Neuronal stem cell (in vitro differentiated cells): ENCODE measurements at regions not wholly inside any gene's neighbourhood (a gene's known extent, or its start where the extent isn't known, plus 50 kb on each side); places are given as distances from the start of the nearest gene placed in this dataset.

Source experiments
- DNase-seq: peaks from one replicate; pipeline ENCODE4 v3.0.0-alpha.2; 2013; ENCODE audit warnings: low spot score
- H2AFZ ChIP-seq: one replicate; pipeline ENCODE4 v1.6.1; 2013; ENCODE audit warnings: mild to moderate bottlenecking, low read length, inconsistent platforms
- H2AK5ac ChIP-seq: 2 replicates; pipeline ENCODE4 v1.6.1; 2013; ENCODE audit warnings: low read depth, mild to moderate bottlenecking, inconsistent platforms, low read length, moderate library complexity, mixed read lengths
- H2BK120ac ChIP-seq: 2 replicates; pipeline ENCODE4 v1.6.1; 2013; ENCODE audit warnings: low read depth, mild to moderate bottlenecking, inconsistent platforms, low read length, moderate library complexity, mixed read lengths
- H2BK12ac ChIP-seq: one replicate; pipeline ENCODE4 v1.6.1; 2013; ENCODE audit warnings: low read length, inconsistent platforms
- H2BK15ac ChIP-seq: 2 replicates; pipeline ENCODE4 v1.6.1; 2013; ENCODE audit warnings: mild to moderate bottlenecking, low read length, inconsistent platforms, mixed read lengths
- H2BK5ac ChIP-seq: one replicate; pipeline ENCODE4 v1.6.1; 2013; ENCODE audit warnings: inconsistent platforms, mild to moderate bottlenecking, low read length, moderate library complexity
- H3K14ac ChIP-seq: one replicate; pipeline ENCODE4 v1.6.1; 2013; ENCODE audit warnings: low read length, inconsistent platforms
- H3K18ac ChIP-seq: 2 replicates; pipeline ENCODE4 v1.6.1; 2013; ENCODE audit warnings: low read length, inconsistent platforms
- H3K23ac ChIP-seq: 2 replicates; pipeline ENCODE4 v1.6.1; 2013; ENCODE audit warnings: low read depth, mild to moderate bottlenecking, mixed read lengths, low read length, inconsistent platforms; ENCODE audit not compliant: poor library complexity
- H3K27ac ChIP-seq: replicated peaks from 3 replicates; pipeline ENCODE4 v1.5.1; 2013; ENCODE audit warnings: low read length, inconsistent platforms
- H3K27me3 ChIP-seq, 3 experiments: 2 replicates each; pipeline ENCODE4 v1.6.1; 2013; ENCODE audit warnings: low read length in 3 of 3, mild to moderate bottlenecking in 2 of 3, inconsistent platforms in 1 of 3, low read depth in 1 of 3, mixed read lengths in 1 of 3, moderate library complexity in 1 of 3; ENCODE audit not compliant: control insufficient read depth in 3 of 3, insufficient read depth in 3 of 3
- H3K36me3 ChIP-seq, 2 donors: replicated peaks in 1 of 2; 2 replicates each; pipeline ENCODE4 v1.6.1; 2013; ENCODE audit warnings: low read length in 2 of 2; ENCODE audit not compliant: control insufficient read depth in 2 of 2, insufficient read depth in 2 of 2
- H3K4ac ChIP-seq: 2 replicates; pipeline ENCODE4 v1.6.1; 2013; ENCODE audit warnings: inconsistent platforms, mild to moderate bottlenecking, low read length, moderate library complexity
- H3K4me1 ChIP-seq, 2 donors: 1 replicate in 1 of 2; 2 replicates in 1 of 2; pipeline ENCODE4 v1.6.1; 2013; ENCODE audit warnings: low read length in 2 of 2, low read depth in 1 of 2; ENCODE audit not compliant: control insufficient read depth in 2 of 2, insufficient read depth in 1 of 2
- H3K4me2 ChIP-seq: one replicate; pipeline ENCODE4 v1.6.1; 2013; ENCODE audit warnings: mild to moderate bottlenecking, low read length, inconsistent platforms; ENCODE audit not compliant: insufficient read depth, poor library complexity, severe bottlenecking
- H3K4me3 ChIP-seq, 2 donors: 2 replicates each; pipeline ENCODE4 v1.5.1; 2013; ENCODE audit warnings: low read length in 2 of 2, mild to moderate bottlenecking in 2 of 2, inconsistent platforms in 1 of 2, moderate library complexity in 1 of 2
- H3K79me1 ChIP-seq: one replicate; pipeline ENCODE4 v1.6.1; 2013; ENCODE audit warnings: low read depth, mild to moderate bottlenecking, inconsistent platforms, low read length, moderate library complexity
- H3K9ac ChIP-seq: one replicate; pipeline ENCODE4 v1.6.1; 2013; ENCODE audit warnings: mild to moderate bottlenecking, low read depth, low read length, inconsistent platforms; ENCODE audit not compliant: poor library complexity
- H3K9me3 ChIP-seq, 2 donors: replicated peaks in 1 of 2; 2 replicates each; pipeline versions ENCODE3 to v1.6.1; 2013; ENCODE audit warnings: low read length in 2 of 2, mild to moderate bottlenecking in 2 of 2, inconsistent platforms in 1 of 2, low read depth in 1 of 2, mixed read lengths in 1 of 2, moderate library complexity in 1 of 2; ENCODE audit not compliant: control insufficient read depth in 2 of 2, insufficient read depth in 1 of 2
- H4K8ac ChIP-seq: one replicate; pipeline ENCODE4 v1.6.1; 2013; ENCODE audit warnings: low read depth, mild to moderate bottlenecking, inconsistent platforms, low read length, moderate library complexity
- H4K91ac ChIP-seq: one replicate; pipeline ENCODE4 v1.6.1; 2013; ENCODE audit warnings: low read length, low read depth, mild to moderate bottlenecking, inconsistent platforms; ENCODE audit not compliant: poor library complexity
- WGBS, 2 donors: extraction: QIAGEN DNeasy Blood & Tissue Kit; methylation state at CpG; one replicate each; pipeline ENCODE4 v1.1.7; 2013; ENCODE audit warnings: missing lambda C conversion rate in 2 of 2, mixed read lengths in 1 of 2; ENCODE audit not compliant: insufficient read length in 2 of 2, insufficient replicate concordance in 1 of 2; ENCODE audit errors: extremely low coverage in 2 of 2; 5-methylcytosine and 5-hydroxymethylcytosine counted together

DNA sequence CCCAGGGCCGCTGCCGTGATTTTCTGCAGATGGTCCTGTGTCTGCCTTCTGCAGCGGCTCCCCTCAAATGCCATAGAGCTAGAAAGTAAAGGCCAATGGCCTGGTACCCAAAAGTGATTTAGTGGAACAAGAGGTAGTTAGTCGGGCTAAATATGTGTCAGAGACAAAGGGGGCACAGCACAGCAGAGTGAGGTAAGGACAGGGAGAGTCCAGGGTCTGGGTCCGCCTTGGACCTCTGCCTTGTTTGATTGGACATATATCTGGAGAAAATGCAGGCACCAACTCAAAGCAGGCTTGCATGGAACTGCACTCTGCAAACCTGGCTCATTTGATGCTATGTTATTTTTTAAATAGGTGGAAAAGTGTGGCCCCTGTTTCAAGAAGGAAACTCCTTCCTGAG lies 249.6 kb upstream of the B3GAT1 start:
- no peak overlapping the region for H3K4ac ChIP-seq
- no peak overlapping the region for H2BK120ac ChIP-seq
- H3K18ac ChIP-seq = no peak overlapping the region
- H3K9me3 ChIP-seq = peaks cover 0 to 6% of the 10 kb centered on the region in 2 donors
- no peak overlapping the region for H2BK5ac ChIP-seq
- H3K36me3 ChIP-seq = no peaks in the 10 kb centered on the region
- no peak overlapping the region for H2AK5ac ChIP-seq
- WGBS, 2 donors = no CpG with 5 or more reads among the region's 5 CpGs
- H2AFZ ChIP-seq = no peak overlapping the region
- no peak for DNase-seq
- H3K14ac ChIP-seq = no peak overlapping the region
- no peak overlapping the region for H3K27ac ChIP-seq
- no peak overlapping the region for H3K23ac ChIP-seq
- H3K4me2 ChIP-seq = no peak overlapping the region
- no peaks in the 10 kb centered on the region for H3K79me1 ChIP-seq
- no peak overlapping the region for H3K4me3 ChIP-seq
- H2BK12ac ChIP-seq = no peak overlapping the region
- H4K8ac ChIP-seq = no peak overlapping the region
- H3K27me3 ChIP-seq = no peaks in the 10 kb centered on the region
- no peak overlapping the region for H3K9ac ChIP-seq
- H3K4me1 ChIP-seq = peaks cover 0 to 4% of the 10 kb centered on the region in 2 donors
- H2BK15ac ChIP-seq = no peak overlapping the region
- no peak overlapping the region for H4K91ac ChIP-seq

DNA sequence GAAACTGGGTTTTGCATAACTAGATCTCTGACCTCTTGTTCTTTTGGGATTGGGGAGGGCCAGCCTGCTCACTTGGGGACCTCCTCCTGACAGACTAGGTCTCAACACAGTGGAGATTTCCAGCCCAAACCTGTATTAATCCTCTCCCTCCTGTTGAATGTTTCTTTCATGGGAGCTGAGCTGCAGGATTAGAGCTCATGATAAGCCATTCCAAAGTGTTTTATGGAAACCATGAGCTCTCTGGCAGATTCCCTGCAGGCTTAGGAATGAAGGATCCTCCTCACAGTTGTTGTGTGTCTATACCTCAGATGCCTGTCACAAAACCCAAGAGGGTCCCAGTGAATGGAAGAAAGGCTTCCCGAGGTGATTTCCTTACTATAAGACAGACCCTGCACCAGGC lies 248.4 kb upstream of the B3GAT1 start:
- H3K9me3 ChIP-seq = peaks cover 0 to 6% of the 10 kb centered on the region in 2 donors
- no peak overlapping the region for H2AFZ ChIP-seq
- no peak for DNase-seq
- no CpG with 5 or more reads among the region's 1 CpG for WGBS, 2 donors
- H3K9ac ChIP-seq = no peak overlapping the region
- no peaks in the 10 kb centered on the region for H3K36me3 ChIP-seq
- no peak overlapping the region for H4K8ac ChIP-seq
- H3K4me1 ChIP-seq = peaks cover 0 to 2% of the 10 kb centered on the region in 2 donors
- H2BK15ac ChIP-seq = no peak overlapping the region
- H3K14ac ChIP-seq = no peak overlapping the region
- H3K23ac ChIP-seq = no peak overlapping the region
- no peak overlapping the region for H2AK5ac ChIP-seq
- H3K27ac ChIP-seq = no peak overlapping the region
- no peak overlapping the region for H3K4me3 ChIP-seq
- no peak overlapping the region for H2BK120ac ChIP-seq
- no peak overlapping the region for H4K91ac ChIP-seq
- no peak overlapping the region for H3K18ac ChIP-seq
- H3K4me2 ChIP-seq = no peak overlapping the region
- H3K27me3 ChIP-seq = no peaks in the 10 kb centered on the region
- no peak overlapping the region for H3K4ac ChIP-seq
- H2BK12ac ChIP-seq = no peak overlapping the region
- no peaks in the 10 kb centered on the region for H3K79me1 ChIP-seq
- no peak overlapping the region for H2BK5ac ChIP-seq

DNA sequence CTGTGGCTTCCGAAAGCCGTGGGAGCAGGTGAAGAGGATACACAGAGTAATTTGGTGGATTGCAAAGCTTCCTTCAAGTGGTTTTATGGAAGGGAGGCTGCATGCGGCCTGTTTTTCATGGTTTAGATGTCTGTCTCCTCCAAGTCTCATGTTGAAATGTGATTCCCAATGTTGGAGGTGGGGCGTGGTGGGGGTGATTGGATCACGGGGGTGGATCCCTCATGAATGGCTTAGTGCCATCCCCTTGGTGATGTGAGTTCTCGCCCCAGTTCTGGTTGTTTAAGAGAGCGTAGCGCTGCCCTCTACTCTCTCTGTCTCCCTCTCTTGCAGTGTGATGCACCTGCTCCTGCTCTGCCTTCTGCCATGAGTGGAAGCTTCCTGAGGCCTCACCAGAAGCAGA lies 247.8 kb upstream of the B3GAT1 start:
- Histone ChIP-seq H2BK5ac (no peak overlapping the region), H3K4me2 (no peak overlapping the region), H3K4me1 (peaks cover 0 to 2% of the 10 kb centered on the region in 2 donors), H3K4me3 (no peak overlapping the region), H4K91ac (no peak overlapping the region), H3K14ac (no peak overlapping the region), H3K23ac (no peak overlapping the region), H3K9ac (no peak overlapping the region), H2BK15ac (no peak overlapping the region), H2BK12ac (no peak overlapping the region), H3K9me3 (peaks cover 0 to 6% of the 10 kb centered on the region in 2 donors), H3K79me1 (no peaks in the 10 kb centered on the region), H2AFZ (no peak overlapping the region), H3K36me3 (no peaks in the 10 kb centered on the region), H2BK120ac (no peak overlapping the region), H2AK5ac (no peak overlapping the region), H4K8ac (no peak overlapping the region), H3K27me3 (no peaks in the 10 kb centered on the region), H3K27ac (no peak overlapping the region), H3K18ac (no peak overlapping the region), H3K4ac (no peak overlapping the region)
- no peak for DNase-seq
- WGBS, 2 donors = no CpG with 5 or more reads among the region's 8 CpGs

DNA sequence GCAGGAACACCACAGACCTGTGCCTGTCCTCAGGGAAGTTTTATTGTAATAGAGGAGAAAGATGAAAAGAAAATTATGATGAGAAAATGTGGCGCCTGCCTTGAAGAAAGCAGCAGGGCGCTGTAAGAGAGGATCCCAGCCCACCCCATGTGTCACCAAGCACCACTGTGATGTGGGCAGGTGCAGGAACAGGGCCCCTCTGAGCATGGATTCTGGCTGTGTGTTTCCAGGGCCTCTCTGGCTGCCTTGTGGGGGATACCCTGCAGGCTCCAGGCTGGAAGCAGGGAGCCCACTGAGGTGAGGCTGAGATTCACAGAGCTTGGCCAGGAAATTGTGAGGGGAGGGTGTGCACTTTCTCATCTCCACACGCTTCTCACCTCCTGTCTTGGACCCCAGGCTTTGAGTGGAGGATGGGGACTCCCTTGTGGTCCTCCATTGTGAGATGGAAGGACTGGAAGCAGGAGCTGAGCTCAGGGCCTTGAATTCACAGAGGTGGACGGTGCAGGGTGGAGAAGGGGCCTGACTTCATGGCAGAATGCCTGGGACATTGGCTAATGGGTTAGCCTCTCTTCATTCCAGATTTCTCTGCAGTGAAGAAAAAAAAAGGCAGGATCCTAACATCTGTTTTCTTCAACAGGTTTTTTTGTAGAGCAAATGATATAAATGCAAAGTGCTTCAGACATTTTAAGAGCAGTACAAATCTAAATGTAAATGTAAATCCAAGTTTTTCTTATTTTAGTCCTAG lies 246.6 kb upstream of the B3GAT1 start:
- Histone ChIP-seq H4K8ac (no peak overlapping the region), H3K27ac (no peak overlapping the region), H3K27me3 (no peaks in the 10 kb centered on the region), H3K4ac (no peak overlapping the region), H2AK5ac (no peak overlapping the region), H3K36me3 (no peaks in the 10 kb centered on the region), H3K4me3 (no peak overlapping the region), H2AFZ (no peak overlapping the region), H3K79me1 (no peaks in the 10 kb centered on the region), H3K9ac (no peak overlapping the region), H2BK5ac (no peak overlapping the region), H3K4me1 (peaks cover 0 to 2% of the 10 kb centered on the region in 2 donors), H3K18ac (peak overlapping the region; percentile 57), H3K23ac (no peak overlapping the region), H3K14ac (no peak overlapping the region), H3K9me3 (peaks cover 0 to 6% of the 10 kb centered on the region in 2 donors), H2BK15ac (no peak overlapping the region), H2BK120ac (no peak overlapping the region), H4K91ac (no peak overlapping the region), H3K4me2 (no peak overlapping the region), H2BK12ac (no peak overlapping the region)
- no peak for DNase-seq
- WGBS, 2 donors = no CpG with 5 or more reads among the region's 4 CpGs
